Amniotic stem cell (primary cell): ENCODE measurements at regions not wholly inside any gene's neighbourhood (a gene's known extent, or its start where the extent isn't known, plus 50 kb on each side); places are given as distances from the start of the nearest gene placed in this dataset.

ENCODE experiments used
- DNase-seq: peaks from one replicate; lab custom pipeline; 2025; lab: John Stamatoyannopoulos, UW

DNA sequence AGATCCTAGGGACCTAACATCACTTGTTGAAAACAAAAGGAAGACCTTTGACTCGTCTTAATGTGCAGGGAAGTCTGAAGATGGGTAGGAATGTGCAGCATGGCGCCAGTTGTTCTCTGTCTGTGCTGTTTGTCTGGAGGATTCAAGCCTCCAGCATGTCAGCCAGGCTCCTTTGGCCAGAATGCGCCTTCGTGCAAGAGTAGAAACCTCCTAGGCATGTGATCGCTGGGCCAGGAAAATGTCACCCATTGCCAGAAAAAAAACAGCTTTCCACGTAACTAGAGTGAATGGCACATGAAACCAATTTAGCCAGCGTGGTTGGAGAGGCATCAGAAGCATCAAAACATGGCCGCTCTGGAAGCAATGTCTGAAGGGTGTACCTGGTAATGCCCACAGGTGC, 132.7 kb downstream of the EDN1 start:
- DNase-seq = no peak

GRCh38 chr6:12423832-12424231, 133.7 kb downstream of the EDN1 start:
- DNase-seq = no peak

DNA sequence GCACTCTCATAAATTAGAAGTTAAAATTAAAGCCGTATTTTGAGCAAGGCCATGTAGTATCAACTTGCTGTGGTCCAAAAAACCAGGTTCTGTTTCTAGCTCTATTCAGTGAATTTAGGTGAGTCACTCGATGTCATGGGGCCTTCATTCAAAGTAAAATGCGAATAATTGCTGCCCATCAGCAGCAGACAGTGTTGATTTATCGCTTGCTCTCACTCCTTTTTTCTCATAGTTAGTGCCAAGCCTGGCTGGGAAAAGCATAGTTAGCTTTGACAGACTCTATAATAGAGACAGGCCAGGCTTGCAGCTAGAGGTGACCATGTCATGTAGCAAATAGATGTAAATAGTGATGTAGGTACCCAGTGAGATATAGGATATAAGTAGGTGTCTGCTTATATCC, 136.0 kb downstream of the EDN1 start:
- DNase-seq = no peak

DNA sequence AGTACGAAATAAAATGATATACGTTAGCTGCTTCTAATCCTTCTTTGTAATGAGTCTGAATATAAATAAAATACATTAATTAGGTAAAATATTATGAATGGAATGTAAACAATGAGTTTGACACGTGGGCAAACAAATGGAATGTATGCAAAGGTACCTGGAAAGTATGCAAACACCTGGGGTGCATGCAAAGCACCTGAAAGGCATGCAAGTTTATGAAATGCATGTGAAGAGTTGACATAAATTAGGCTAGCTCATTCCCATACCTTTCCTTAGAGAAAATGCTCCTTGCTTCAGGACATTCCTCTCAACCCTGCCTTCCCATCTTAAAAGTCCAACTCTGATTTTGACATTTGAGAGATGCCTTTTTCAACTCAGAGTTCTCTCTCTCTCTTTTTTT, 140.9 kb downstream of the EDN1 start:
- no peak for DNase-seq

DNA sequence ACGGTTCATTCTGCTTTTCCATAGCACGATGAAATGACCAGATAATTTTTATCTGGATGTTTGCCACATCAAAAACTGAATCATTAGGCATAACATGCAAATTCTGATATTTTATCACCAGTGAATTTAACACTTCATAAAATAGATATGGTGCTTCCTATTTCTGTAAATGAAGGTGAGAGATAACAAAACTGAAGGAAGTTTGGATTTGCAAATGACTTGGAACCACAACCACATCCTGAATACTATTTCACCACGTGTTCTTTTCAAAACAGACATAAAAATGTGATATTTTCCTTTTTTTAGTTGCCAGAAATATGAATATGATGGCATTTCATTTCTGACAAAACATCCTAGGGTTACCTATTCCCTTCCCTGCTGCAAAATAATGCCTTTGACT, 146.1 kb downstream of the EDN1 start:
- DNase-seq = no peak

DNA sequence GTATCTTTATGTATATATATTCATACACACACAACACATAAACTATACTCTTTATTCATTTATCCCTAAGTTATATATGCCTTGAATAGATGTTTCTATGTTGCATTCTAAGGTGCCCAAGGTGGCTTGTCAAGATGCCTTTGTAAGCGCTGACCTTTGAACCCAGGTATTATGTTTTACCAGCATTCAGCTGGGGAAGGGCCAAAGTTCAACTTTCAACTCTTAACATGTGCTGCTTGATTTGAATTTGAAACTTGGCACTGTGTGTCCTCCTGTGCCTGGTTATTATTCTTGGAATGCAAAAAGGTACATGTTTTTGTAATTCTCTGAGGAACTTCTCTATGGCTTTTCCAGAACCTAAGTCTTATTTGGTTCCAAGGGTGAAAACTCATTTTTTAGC, 146.5 kb downstream of the EDN1 start:
- no peak for DNase-seq

- no peak for DNase-seq
Observed at GRCh38 chr6:12439296-12439695, 149.1 kb downstream of the EDN1 start.

DNA sequence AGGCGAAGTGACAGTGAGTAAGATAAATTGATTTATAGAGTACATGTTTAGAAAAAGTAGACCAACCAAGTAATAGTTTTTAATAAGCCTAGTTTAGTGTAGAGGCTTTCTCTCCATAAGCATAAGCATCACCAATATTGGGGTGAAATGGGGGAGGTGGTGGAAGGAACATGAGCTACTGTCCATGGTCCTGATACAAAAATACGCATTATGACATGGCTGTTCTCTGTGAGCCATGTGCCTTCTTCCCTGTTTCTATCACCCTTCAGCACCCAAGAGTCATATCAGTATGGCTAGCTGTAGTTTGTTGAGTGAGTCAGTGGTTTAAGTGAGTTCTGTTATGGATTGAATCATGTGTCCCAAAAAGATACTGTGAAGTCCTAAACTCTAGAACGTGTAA, 150.8 kb downstream of the EDN1 start:
- no peak for DNase-seq

GRCh38 chr6:12442455-12442854, 152.3 kb downstream of the EDN1 start:
- no peak for DNase-seq

DNA sequence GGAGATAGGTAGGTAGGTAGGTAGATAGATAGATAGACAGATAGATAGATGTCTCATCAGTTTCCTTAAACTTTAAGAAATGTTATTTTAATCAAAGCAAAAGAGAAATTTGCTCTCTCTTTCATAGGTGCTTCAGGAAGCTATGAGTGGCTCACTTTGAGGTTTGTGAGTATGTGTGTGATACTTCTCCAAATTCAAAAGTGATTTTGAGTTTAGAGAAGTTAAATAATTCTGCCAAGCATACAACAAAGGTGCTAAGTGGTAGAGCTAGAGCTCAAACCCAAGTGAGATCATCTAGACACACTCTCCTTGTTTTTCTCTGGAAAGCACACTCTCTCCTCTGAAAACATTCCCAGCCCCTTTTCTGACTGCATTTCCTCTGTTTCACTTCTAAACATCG, 156.2 kb downstream of the EDN1 start:
- no peak for DNase-seq

DNA sequence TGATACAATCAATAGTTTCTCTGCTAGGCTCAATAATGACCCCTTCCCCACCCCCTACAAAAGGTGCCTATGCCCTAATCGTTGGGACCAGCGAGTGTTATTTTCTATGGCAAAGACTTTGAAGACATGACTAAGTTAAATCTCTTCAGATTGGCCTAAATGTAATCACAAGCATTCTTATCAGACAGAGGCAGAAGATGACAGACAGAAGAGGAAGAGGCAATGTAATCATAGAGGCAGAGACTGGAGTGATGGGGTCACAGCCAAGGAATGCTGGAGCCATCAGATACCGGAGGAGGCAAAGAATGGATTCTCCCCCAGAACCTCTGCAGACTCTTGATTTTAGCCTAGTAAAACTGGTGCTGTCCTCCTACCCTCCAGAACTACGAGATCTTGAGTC, 159.3 kb downstream of the EDN1 start:
- DNase-seq = no peak

DNA sequence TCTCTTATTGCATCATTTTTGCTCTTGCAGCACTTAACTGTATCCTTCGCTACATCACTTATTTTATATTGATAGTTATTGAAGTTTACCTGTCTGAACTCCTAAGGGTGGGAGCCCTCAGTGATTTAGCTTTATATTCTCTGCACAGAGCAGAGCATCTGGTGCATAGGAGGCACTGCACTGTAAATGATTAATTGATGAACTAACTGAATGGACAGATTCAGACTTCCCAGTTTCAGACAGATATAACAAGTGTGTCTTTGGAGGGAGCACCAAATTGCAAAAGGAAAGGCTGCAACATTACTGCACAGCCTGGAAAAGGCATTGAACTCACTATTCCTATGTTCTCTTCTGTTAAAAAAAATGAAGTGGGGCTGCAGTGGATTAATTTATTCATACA, 160.3 kb downstream of the EDN1 start:
- DNase-seq = no peak

GRCh38 chr6:12456343-12456742, 166.2 kb downstream of the EDN1 start:
- DNase-seq = no peak

DNA sequence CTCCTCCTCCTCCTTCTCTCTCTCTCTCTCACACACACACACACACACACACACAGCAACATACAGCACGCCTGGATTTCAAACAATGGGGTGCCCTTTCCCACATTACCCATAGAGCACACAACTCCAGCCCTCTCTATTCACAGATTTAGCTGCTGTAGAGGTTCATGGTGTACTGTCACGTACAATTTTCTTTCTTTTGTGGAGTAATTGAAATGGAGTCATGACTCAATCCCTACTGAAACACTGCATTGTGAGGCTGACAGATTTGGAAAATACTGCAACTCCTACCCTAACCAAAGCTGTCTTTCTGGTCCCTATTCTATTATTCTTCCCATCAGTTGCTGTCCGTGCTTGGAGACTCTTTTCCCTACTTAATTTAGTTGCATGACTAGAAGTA, 166.9 kb downstream of the EDN1 start:
- no peak for DNase-seq

DNA sequence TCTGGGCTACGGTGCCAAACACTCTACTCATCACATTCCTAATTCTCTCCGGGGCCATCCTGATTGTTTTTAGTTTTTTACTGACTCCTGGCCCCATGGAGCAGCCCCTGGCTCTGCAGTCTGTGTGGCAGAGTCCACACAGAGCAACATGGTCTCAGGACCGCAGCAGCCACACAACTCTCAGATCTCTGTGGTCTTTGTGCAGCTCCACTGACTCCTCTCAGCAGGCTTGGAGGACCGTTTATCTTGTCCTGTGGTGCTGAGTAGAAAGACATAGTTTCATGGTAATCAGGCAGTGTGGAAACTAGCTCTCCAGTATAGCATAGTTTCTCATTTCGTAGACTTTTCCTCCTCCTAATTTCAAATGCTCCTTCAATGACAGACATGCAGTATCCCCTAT, 168.4 kb downstream of the EDN1 start:
- no peak for DNase-seq

DNA sequence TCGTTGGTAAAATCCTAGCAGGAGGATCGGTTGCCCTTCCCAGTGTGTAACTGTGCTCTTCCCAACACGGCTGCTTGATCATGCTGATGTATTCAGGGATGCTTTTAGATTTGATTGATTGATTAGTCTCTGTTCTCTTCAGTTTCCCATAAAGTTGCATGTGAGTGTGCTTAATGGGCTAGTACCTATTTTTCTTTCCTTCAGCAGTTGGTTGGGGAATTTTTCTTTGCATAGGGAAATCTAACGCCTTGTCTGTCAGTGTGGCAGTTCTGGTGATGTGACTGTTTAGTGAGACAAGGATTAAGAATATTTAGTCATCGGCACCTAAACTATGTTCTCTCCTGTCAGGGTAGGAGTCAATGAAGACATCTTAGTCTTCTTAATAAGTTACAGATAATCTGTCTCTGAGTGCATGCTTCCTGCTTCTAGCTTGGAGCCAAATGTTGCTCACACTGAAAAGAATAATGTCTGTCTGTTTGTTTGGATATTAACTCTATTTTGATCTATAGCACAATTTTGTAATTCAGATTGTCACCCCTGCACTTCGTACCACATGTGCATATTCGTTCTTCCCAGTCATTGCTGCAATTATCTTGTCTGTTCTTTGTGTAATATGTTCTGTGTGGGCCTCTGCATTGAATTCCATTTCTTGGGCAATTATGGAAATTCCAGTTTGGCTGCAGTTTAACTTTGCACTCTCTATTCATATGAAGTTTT, 169.9 kb downstream of the EDN1 start:
- DNase-seq = no peak

GRCh38 chr6:12467706-12468670, 177.8 kb downstream of the EDN1 start:
- no peak for DNase-seq

DNA sequence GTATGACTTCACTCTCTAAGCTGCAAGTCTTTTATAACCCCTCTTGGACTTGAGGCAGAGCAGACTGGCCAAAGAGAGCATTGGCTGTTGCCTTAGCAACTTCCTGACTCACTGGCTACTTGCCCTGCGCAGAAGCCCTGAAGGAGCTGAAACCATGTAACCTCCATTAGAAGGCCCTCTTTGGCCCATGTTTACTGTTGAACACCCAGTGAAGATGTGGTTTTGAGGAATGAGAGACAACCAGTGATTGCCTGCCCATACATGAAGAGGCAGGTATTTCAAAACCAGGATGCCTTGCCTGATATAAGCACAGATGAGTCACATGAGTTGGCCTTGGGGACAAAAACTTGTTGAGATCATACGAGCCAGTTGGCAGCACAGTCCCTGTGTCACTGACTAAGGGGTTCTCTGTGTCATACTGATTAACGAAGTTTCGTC, 182.5 kb downstream of the EDN1 start:
- no peak for DNase-seq

DNA sequence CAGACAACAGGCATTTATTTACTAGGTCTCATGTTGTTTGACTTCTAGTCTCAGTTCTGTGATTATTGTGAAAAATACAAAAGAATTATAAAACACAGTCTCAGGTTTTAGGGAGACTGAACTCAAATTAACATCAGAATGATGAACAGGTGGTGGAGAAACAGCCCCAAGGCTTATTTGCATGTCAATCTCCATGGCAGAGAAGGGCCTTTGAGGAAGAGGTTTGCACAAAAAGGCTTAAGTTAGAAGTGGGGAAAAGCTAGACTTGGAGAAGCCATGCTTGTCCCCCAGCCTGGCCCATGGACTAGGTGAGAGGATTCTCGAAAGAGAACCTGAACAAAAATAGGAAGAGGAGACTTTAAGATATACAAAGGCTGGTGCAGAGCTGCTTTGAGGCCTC, 183.3 kb downstream of the EDN1 start:
- DNase-seq = no peak

DNA sequence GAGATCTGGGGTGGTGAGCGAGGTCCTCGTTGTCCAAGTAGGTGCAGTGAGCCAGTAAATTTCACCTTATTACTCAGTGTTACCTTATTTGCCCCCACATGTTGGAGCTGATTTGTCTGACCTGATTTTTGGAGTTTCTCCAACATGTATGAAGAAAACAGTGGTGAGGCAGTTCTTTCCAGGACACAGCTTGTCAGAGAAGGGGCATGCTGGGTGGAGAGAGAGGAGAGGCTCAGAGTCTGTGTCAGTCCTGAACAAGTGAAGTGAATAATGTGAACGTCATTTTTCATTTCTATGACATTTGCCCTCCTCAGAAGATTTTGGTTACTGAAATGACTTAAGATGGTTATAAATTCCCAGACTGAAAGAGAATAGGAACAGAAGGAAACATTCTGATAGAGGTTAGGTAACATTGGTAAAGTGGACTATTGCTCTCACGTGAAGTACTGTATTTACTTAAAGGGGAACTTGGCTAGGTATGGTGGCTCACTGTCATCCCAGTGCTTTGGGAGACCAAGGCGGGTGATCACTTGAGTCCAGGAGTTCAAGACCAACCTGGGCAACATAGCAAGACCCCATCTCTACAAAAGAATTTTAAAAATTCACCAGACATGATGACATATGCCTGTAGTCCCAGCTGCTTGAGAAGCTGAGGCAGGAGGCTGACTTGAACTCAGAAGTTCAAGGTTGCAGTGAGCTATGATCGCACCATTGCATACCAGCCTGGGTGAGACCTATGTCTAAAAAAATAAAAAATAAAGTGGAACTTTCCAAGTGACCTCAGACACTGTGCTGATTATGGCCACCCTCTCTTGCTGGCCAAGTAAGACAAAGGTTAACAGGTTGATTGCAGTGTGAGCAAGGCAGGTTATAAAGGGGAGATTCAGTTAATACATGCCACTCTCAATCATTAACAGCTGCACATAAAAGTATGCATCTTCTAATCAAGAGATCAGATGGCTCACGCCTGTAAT, 184.3 kb downstream of the EDN1 start:
- no peak for DNase-seq

DNA sequence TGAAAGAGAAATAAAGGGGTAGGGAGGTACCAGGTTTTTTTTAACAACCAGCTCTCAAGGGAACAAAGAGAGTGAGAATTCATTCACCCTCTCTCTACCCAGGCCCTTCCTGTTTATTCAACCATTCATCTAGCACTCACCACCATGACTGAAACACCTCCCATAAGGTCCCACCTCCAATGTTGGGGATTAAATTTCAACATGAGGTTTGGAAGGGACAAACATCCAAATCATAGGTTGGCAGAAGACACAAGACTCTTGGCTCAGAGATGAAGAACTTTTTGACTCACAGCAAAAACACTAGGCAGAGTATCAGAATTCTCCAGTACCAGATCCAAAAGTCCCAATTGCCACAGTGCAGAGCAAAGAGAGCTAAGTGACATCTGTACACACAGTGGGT, 186.3 kb downstream of the EDN1 start:
- DNase-seq = no peak

DNA sequence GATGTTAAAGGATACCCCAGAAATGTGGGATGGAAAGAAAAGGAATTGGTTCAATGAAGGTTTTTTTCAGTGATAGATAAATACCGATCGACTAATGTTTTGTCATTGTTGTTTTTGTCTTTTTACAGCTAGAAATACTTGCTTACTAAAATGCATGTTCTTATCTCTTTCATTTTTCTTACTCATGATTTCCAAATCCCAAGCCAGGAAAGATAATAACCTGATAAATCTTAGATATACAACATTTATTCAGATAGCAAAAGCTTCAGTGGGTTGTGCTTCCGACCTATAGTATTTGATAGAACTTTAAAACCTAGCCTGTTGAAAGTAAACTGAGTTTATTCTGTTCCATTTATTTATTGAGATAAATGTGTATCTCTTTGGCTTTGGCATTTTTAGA, 187.5 kb downstream of the EDN1 start:
- no peak for DNase-seq
